ENCODE measurements at regions not wholly inside any gene's neighbourhood (a gene's known extent, or its start where the extent isn't known, plus 50 kb on each side); places are given as distances from the start of the nearest gene placed in this dataset.

- no peak for TF ChIP-seq USF1 (IDR thresholded peaks at IDR 0.05; ENCODE audit: borderline replicate concordance, extremely low read length, insufficient read depth, low read depth, low read length)
- no peak for TF ChIP-seq POLR2A (IDR thresholded peaks at IDR 0.05; ENCODE audit: low read depth, low read length)
- no peak for TF ChIP-seq KDM1A (IDR thresholded peaks at IDR 0.05; ENCODE audit: borderline replicate concordance)
- no peak for TF ChIP-seq ZZZ3 (IDR thresholded peaks at IDR 0.05; ENCODE audit: control insufficient read depth, insufficient read length, low read depth)
- no peak for TF ChIP-seq REST (IDR thresholded peaks at IDR 0.05; ENCODE audit: low read depth, low read length)
- no peak for TF ChIP-seq SMC3 (IDR thresholded peaks at IDR 0.05; ENCODE audit: borderline replicate concordance, low read length)
- TF ChIP-seq CBX3 (IDR thresholded peaks at IDR 0.05; ENCODE audit: borderline replicate concordance, low read depth), result no peak
- TF ChIP-seq NFYA (IDR thresholded peaks at IDR 0.05; ENCODE audit: borderline replicate concordance, low read depth, low read length), result no peak
Measured at GRCh38 chrX:40897718-40898270, 162.5 kb upstream of the MED14 start.
